ENCODE measurements at regions not wholly inside any gene's neighbourhood (a gene's known extent, or its start where the extent isn't known, plus 50 kb on each side); places are given as distances from the start of the nearest gene placed in this dataset.

- Histone ChIP-seq H3K4me3 (ENCODE audit: low read length) (no peak overlapping the region), H3K4me1 (ENCODE audit: control insufficient read depth, insufficient read depth, low read length) (peaks cover 4% of the 10 kb centered on the region), H3K9me3 (ENCODE audit: control insufficient read depth, low read length) (no peaks in the 10 kb centered on the region), H3K27me3 (ENCODE audit: control insufficient read depth, insufficient read depth) (no peaks in the 10 kb centered on the region), H3K27ac (ENCODE audit: low read length) (no peak overlapping the region)
- no peak for DNase-seq
- ATAC-seq, result peak in 1 of 2 donors; percentile 51
- intact Hi-C loops (cut with DNase I), result no loop called here
- 22% methylated on average over 1 of the region's 1 CpG for whole genome bisulfite sequencing
These were observed 91.5 kb upstream of the BEND6 start for GRCh38 chr6:56863366-56863765.

- intact Hi-C loops (cut with DNase I), result no loop called here
- no peak for ATAC-seq
- Histone ChIP-seq H3K27me3 (ENCODE audit: control insufficient read depth, insufficient read depth) (no peaks in the 10 kb centered on the region), H3K4me1 (ENCODE audit: control insufficient read depth, insufficient read depth, low read length) (peaks cover 4% of the 10 kb centered on the region), H3K27ac (ENCODE audit: low read length) (no peak overlapping the region), H3K9me3 (ENCODE audit: control insufficient read depth, low read length) (no peaks in the 10 kb centered on the region), H3K4me3 (ENCODE audit: low read length) (no peak overlapping the region)
- WGBS, result 70% methylated on average over 3 of the region's 3 CpGs
- DNase-seq, result no peak
These were observed 92.3 kb upstream of the BEND6 start for GRCh38 chr6:56862415-56863175.

GRCh38 chr6:56860475-56860874 is 94.4 kb upstream of the BEND6 start:
- intact Hi-C loops (cut with DNase I), result no loop called here
- peaks cover 6% of the 10 kb centered on the region for H3K4me1 ChIP-seq (ENCODE audit: control insufficient read depth, insufficient read depth, low read length)
- no peaks in the 10 kb centered on the region for H3K27me3 ChIP-seq (ENCODE audit: control insufficient read depth, insufficient read depth)
- H3K9me3 ChIP-seq (ENCODE audit: control insufficient read depth, low read length), result no peaks in the 10 kb centered on the region
- no peak for ATAC-seq
- H3K4me3 ChIP-seq (ENCODE audit: low read length), result no peak overlapping the region
- H3K27ac ChIP-seq (ENCODE audit: low read length), result no peak overlapping the region
- DNase-seq, result no peak
- WGBS, result 46% methylated on average over 4 of the region's 4 CpGs

GRCh38 chr6:56856036-56856580 is 98.8 kb upstream of the BEND6 start:
- WGBS, result 4% methylated on average over 4 of the region's 4 CpGs
- intact Hi-C loops (cut with DNase I), result loop anchor here in 1 of 4 donors (10.0 kb wide), 2 partner anchors 91 to 221 kb away; no protein-coding TSS in a partner anchor
- DNase-seq (peak; percentile 30 to 61 (median 56)), ATAC-seq (peak; percentile 44 to 81)
- Histone ChIP-seq H3K9me3 (ENCODE audit: control insufficient read depth, low read length) (no peaks in the 10 kb centered on the region), H3K27me3 (ENCODE audit: control insufficient read depth, insufficient read depth) (no peaks in the 10 kb centered on the region), H3K4me1 (ENCODE audit: control insufficient read depth, insufficient read depth, low read length) (peaks cover 2% of the 10 kb centered on the region), H3K4me3 (ENCODE audit: low read length) (no peak overlapping the region), H3K27ac (ENCODE audit: low read length) (peak overlapping the region; percentile 19)

- H3K4me1 ChIP-seq (ENCODE audit: control insufficient read depth, insufficient read depth, low read length), result peaks cover 2% of the 10 kb centered on the region
- intact Hi-C loops (cut with DNase I), result loop anchor here (5.0 to 10.0 kb wide), 5 partner anchors 89 to 219 kb away; partner anchors contain the start of gene DST (in 1 of the 4)
- DNase-seq, result no peak
These were observed 100.8 kb upstream of the BEND6 start for GRCh38 chr6:56854086-56854485.

GRCh38 chr6:56853541-56853940 is 101.4 kb upstream of the BEND6 start:
- ATAC-seq (no peak), DNase-seq (no peak)
- intact Hi-C loops (cut with DNase I), result loop anchor here (2.0 to 10.0 kb wide), 6 partner anchors 89 to 219 kb away; partner anchors contain the start of gene DST (in 1 of the 4)
- no peak overlapping the region for H3K4me3 ChIP-seq (ENCODE audit: low read length)
- H3K4me1 ChIP-seq (ENCODE audit: control insufficient read depth, insufficient read depth, low read length), result peaks cover 2% of the 10 kb centered on the region
- no peaks in the 10 kb centered on the region for H3K9me3 ChIP-seq (ENCODE audit: control insufficient read depth, low read length)
- no peak overlapping the region for H3K27ac ChIP-seq (ENCODE audit: low read length)
- no peaks in the 10 kb centered on the region for H3K27me3 ChIP-seq (ENCODE audit: control insufficient read depth, insufficient read depth)
- 70% methylated on average over 2 of the region's 2 CpGs for WGBS

More at GRCh38 chr6:56854086-56854485, 100.8 kb upstream of the BEND6 start:
- H3K27ac ChIP-seq (ENCODE audit: low read length), result no peak overlapping the region
- no peaks in the 10 kb centered on the region for H3K27me3 ChIP-seq (ENCODE audit: control insufficient read depth, insufficient read depth)
- no peak for ATAC-seq
- H3K4me3 ChIP-seq (ENCODE audit: low read length), result no peak overlapping the region
- no peaks in the 10 kb centered on the region for H3K9me3 ChIP-seq (ENCODE audit: control insufficient read depth, low read length)
- 96% methylated on average over 2 of the region's 2 CpGs for WGBS

GRCh38 chr6:56852260-56853010 is 102.5 kb upstream of the BEND6 start:
- peaks cover 2% of the 10 kb centered on the region for H3K4me1 ChIP-seq (ENCODE audit: control insufficient read depth, insufficient read depth, low read length)
- peak overlapping the region; percentile 94 for H3K4me3 ChIP-seq (ENCODE audit: low read length)
- no peaks in the 10 kb centered on the region for H3K27me3 ChIP-seq (ENCODE audit: control insufficient read depth, insufficient read depth)
- WGBS, result 44% methylated on average over 6 of the region's 6 CpGs
- intact Hi-C loops (cut with DNase I), result loop anchor here (2.0 to 10.0 kb wide), 6 partner anchors 88 to 218 kb away; partner anchors contain the start of gene DST (in 1 of the 4)
- no peak overlapping the region for H3K27ac ChIP-seq (ENCODE audit: low read length)
- DNase-seq (no peak), ATAC-seq (no peak)
- H3K9me3 ChIP-seq (ENCODE audit: control insufficient read depth, low read length), result no peaks in the 10 kb centered on the region

- Histone ChIP-seq H3K27ac (ENCODE audit: low read length) (peak overlapping the region; percentile 72), H3K4me1 (ENCODE audit: control insufficient read depth, insufficient read depth, low read length) (peaks cover 2% of the 10 kb centered on the region), H3K9me3 (ENCODE audit: control insufficient read depth, low read length) (no peaks in the 10 kb centered on the region), H3K27me3 (ENCODE audit: control insufficient read depth, insufficient read depth) (no peaks in the 10 kb centered on the region), H3K4me3 (ENCODE audit: low read length) (peak overlapping the region; percentile 94)
- DNase-seq (peak; percentile 34 to 58 (median 53)), ATAC-seq (peak; percentile 81 to 89)
- WGBS, result 1% methylated on average over 17 of the region's 17 CpGs
- intact Hi-C loops (cut with DNase I), result loop anchor here (2.0 to 10.0 kb wide), 6 partner anchors 87 to 217 kb away; partner anchors contain the start of gene DST (in 1 of the 4)
These were observed 103.2 kb upstream of the BEND6 start for GRCh38 chr6:56851541-56852259.

GRCh38 chr6:56851074-56851473 is 103.8 kb upstream of the BEND6 start:
- ATAC-seq (peak; percentile 10 to 25), DNase-seq (peak in 1 of 3 donors; percentile 39)
- intact Hi-C loops (cut with DNase I), result loop anchor here (5.0 to 10.0 kb wide), 5 partner anchors 86 to 216 kb away; partner anchors contain the start of gene DST (in 1 of the 4)
- peaks cover 2% of the 10 kb centered on the region for H3K4me1 ChIP-seq (ENCODE audit: control insufficient read depth, insufficient read depth, low read length)
- peak overlapping the region; percentile 72 for H3K27ac ChIP-seq (ENCODE audit: low read length)
- peak overlapping the region; percentile 94 for H3K4me3 ChIP-seq (ENCODE audit: low read length)
- H3K27me3 ChIP-seq (ENCODE audit: control insufficient read depth, insufficient read depth), result no peaks in the 10 kb centered on the region
- 10% methylated on average over 9 of the region's 9 CpGs for WGBS
- H3K9me3 ChIP-seq (ENCODE audit: control insufficient read depth, low read length), result no peaks in the 10 kb centered on the region

- H3K4me3 ChIP-seq (ENCODE audit: low read length), result peak overlapping the region; percentile 94
- peak overlapping the region; percentile 7 for H3K27ac ChIP-seq (ENCODE audit: low read length)
- H3K4me1 ChIP-seq (ENCODE audit: control insufficient read depth, insufficient read depth, low read length), result peaks cover 1% of the 10 kb centered on the region
- intact Hi-C loops (cut with DNase I), result loop anchor here (5.0 to 10.0 kb wide), 5 partner anchors 86 to 216 kb away; partner anchors contain the start of gene DST (in 1 of the 4)
- WGBS, result 49% methylated on average over 4 of the region's 4 CpGs
- no peaks in the 10 kb centered on the region for H3K27me3 ChIP-seq (ENCODE audit: control insufficient read depth, insufficient read depth)
- ATAC-seq (peak in 1 of 2 donors; percentile 25), DNase-seq (no peak)
- no peaks in the 10 kb centered on the region for H3K9me3 ChIP-seq (ENCODE audit: control insufficient read depth, low read length)
These were observed 104.3 kb upstream of the BEND6 start for GRCh38 chr6:56850626-56851025.

All from right cardiac atrium (tissue), 5 donors.